GM18502 (cell line): ENCODE measurements at regions not wholly inside any gene's neighbourhood (a gene's known extent, or its start where the extent isn't known, plus 50 kb on each side); places are given as distances from the start of the nearest gene placed in this dataset.

Experiments used
- ATAC-seq: cut with Tn5 transposase; IDR thresholded peaks from one replicate; pipeline ENCODE4 v1.9.1; 2021; ENCODE audit warnings: mild to moderate bottlenecking; ENCODE audit not compliant: unreplicated experiment, poor library complexity

DNA sequence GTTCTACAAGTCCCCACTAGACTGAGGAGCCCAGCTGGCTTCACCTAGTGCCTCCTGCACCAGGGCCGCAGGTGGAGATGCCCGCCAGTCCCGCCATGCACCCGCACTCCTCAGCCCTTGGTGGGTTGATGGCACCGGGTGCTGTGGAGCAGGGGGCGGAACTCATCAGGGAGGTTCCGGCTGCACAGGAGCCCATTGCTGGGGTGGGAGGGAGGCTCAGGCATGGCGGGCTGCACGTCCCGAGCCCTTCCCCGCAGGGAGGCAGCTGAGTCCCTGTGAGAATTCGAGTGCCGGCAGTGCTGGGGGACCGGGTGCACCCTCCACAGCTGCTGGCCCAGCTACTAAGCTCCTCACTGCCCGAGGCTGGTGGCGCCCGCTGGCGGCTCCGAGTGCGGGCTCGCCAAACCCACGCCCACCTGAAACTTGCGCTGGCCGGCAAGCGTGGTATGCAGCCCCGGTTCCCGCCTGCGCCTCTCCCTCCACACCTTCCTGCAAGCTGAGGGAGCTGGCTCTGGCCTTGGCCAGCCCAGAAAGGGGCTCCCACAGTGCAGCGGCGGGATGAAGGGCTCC is 252.7 kb upstream of the TCF4 start:
- ATAC-seq, result no peak

DNA sequence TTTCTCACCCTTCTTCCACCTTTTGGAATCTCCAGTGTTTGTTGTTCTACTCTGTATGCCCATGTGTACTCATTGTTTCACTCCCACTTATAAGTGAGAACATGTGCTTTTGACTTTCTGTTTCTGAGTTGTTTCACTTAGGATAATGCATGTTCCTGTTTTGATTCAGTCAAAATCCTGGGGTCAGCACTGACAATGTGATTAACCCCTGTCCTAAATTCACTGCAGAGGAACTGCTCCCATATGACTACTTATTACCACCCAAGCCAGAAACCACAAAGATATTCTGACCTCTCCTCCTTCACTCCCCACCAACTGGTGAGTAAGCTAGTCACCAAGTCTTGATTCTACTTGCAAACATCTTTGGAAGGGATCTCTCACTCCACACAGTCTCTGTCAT is 251.4 kb upstream of the TCF4 start:
- no peak for ATAC-seq

DNA sequence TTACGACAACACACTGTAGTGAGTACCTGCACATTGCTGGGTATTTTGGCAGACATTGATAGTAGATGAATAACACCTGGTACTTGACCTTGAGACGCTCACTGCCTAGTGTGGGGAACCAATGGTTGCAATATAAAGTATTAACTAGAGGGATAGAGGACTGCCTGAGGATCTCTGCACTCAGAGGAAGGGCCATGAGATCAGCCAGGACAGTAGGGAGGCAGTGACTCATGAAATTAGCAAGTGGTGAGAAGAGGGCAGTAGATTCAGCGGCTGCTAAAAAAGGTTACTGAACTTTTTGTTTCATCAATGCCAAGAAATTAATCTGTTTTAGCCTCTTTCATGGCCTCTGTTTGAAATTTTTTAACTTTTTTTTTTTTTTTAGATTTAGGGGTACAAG is 250.8 kb upstream of the TCF4 start:
- ATAC-seq, result no peak

DNA sequence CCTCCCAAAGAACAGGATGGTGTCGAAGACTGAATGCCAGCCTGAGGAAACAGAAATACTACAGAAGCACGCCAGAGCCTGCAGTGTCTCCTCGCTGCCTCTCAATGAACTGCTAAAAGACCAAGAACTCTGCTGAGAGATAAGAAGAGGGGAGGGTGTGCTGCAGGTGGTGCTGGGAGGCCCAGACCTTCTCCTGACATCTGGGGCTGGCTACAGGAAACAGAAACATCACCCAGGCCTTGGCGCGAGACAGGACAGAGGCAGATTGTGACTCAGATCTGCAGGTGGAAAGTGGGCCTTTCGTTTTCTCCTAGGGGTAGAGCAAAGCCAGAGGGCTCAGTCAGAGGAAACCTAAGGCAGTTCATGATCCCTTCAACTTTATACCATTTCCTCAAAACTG is 250.3 kb upstream of the TCF4 start:
- ATAC-seq, result no peak

DNA sequence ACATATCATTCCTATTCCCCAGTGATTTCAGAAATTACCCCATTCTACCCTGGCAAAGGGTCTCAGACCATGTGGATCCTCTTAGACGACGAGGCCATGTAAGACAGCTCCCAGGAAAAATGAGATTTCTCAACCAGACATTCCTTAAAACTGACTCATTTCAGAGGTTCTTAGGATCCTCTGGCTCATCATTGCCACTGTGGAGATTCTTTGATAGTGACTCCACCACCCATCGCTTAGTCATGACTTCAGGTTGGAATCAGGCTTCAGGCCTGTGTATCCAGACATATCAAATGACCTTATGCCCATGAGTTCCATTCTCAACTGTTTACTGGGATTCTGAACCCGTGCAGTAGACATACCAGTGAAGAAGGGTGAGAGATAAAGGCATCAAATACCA is 245.6 kb upstream of the TCF4 start:
- ATAC-seq, result no peak

DNA sequence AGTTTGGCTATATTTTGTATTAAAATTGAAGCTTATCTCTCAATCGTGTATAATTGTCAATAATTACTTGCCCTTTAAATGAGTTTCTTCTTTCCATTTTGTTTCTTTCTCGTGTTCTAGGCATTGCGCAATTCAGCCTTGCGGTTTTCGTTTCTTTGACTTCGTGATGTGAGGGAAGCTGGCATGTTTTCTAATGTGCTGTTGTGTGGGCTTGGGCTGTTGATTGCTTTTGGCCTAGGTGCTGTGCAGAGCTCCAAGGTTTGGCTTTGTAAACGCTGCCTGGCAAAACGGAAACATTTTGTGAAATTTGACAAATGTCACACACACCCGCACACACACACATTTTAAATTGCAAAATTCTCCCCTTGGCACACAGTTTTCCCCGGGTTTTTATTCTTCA is 242.6 kb upstream of the TCF4 start:
- no peak for ATAC-seq

DNA sequence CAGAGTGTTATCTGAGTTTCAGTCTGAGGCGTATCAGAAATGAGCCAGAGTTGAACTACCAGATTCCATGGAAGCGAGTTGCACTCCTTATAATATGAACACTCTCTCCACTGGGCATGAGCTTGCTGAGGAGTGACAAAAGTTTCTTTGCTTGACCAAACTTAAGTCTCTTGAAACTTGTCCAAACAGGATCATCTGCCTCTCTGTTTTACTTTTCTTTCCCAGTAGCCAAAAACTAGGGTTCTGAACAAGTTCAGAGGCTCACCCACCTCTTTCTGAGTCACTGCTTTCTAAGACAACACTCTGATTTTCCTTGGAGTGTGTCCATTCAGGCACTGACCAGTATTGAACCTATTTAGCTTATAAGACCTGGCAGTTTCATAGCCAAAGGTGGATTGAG is 233.2 kb upstream of the TCF4 start:
- no peak for ATAC-seq

DNA sequence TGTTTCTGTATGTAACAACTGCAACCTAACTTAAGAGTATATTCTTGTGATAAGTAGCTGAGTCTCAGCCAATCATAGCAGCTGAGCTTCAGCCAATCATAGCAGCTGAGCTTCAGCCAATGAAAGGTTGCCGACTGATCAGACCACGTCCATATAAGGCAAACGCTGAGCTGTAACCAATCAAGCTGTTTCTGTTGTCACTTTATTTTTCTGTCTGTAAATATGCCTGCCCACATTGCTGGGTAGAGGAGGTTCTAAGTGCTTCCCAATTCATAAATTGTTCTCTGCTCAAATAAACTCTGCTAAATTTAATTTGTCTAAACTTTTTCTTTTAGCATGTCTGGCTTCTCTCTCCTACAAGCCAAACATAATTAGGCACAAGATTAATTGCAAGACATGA is 231.5 kb upstream of the TCF4 start:
- ATAC-seq, result no peak

DNA sequence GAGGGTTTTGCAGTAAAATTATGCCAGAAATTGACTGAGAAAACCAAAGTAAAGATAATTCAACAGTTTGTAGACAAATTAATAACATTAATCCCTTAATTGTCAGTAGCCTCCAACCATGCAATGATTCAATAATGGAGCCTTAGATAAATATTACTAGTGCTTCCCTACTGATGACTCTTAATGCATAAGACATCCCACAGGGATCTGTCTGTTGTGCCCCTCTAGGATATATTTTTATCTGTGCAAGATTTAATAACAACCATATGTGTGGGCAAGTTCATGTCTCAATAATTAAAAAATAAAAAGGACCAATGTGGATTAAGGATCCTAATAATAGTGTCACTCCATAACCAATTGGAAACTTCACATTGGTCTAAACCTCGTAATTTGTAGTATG is 230.3 kb upstream of the TCF4 start:
- ATAC-seq, result no peak

DNA sequence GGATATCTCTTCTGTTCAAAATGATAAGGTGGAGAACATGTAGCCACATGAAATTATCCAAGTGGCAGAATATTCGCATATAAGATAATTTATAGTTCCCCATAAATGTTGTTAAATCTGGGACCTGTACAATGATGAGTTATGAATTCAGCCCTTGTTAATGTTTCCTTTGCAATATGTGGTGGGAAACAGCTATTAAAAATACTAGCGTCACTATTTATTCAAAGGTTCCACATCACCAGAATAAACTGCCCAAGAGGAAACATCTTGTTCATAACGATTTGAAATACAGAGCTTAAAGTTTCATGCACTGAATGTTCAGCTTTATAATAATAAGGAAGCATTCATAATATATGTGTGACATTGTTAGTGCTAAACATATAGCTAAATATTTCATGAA is 223.9 kb upstream of the TCF4 start:
- ATAC-seq, result no peak

DNA sequence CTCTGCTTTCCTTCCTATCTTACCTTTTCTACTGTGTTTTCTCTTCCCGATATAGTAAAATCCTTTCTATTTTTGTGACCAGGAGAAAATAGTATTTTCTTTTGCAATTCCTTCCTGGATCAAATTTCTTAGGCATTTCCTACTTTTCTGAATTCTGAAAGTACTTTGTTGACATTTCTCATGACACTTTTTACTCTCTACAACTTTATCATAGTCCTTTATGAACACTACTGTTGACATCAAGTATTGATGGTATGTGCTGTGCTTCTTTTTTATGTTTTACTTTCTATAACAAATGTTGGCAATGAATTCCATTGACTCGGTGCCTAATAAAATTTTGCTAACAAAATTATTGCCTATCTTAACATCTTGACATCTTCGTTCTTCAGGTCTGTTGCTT is 217.7 kb upstream of the TCF4 start:
- no peak for ATAC-seq

DNA sequence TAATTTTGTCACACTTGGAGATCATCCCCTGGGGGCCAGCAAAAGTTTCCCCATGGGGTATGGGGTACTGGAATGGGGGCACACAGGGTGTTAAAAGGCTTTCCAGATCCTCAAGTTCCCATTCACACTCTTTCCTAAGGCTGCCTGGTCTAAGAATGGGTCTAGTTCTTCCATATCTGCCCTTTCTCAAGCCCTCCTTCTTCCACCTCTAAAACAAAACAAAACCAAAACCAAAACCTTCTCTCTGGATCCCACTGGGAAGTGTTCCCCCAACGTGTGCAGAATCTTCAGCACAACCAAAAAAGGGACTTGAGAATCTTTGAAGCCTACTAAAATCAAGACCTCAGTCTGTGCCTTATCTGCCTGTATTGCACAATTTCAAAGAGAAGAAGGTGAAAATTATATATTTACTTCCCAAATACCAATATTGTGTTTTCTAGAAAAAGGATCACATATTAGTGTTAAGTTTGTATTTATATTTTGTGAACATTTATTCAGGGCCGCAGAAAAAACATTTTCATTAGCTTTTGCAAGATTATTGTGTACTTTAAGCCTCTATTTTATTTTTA is 207.2 kb upstream of the TCF4 start:
- ATAC-seq, result no peak

DNA sequence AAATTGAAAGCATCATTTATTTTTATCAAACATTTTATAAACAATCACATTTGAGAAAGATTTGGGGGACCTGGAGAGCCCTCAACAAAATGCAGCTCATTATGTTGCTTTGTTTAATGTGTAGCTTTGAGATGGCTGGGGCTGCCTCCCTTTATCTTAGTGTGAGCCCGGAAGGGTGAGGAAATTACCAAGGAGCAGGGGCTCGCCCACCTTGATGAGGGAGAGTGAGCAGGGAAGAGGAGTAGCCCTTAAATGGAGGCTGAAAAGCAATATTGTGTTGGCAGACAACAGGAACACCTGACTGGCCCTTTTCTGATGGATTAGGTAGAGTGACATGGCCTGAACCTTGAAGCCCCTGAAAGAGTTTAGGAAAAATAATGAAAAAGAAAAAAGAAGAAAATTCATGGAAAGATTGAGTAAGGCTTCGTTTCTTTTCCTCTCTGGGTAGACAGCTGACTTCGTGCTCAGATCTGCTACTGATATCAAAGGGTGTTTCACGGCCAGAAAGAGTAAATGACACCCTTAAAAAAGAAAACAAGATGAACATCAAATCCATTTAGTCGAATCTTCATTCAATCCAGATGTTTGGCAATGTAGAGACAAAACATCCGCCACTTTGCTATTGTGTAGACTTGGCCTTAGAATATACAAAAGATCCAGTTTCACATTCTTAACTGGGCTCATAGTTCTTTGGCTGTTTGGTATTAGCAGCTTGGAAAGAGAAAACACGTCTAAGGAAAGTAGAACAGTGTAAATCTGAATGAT is 206.5 kb upstream of the TCF4 start:
- ATAC-seq, result no peak

DNA sequence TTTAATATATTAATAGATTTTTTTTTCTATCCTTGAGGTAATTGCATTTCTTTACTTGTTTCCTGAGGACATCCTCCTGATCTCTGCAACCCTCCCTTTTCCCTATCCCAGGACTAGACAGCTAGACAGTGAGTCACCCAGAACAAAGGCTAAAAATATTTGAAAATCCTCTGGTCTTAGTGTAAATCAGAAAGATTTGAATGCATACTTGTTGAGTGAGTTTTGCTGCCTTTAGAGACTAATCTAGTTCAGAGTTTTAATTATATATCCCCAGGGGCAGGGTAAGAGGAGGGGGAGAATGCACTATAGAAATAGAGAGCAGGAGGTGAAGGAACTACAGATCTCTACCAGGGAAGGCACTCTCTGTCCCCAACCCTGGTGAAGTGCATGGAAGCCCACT is 202.3 kb upstream of the TCF4 start:
- no peak for ATAC-seq

DNA sequence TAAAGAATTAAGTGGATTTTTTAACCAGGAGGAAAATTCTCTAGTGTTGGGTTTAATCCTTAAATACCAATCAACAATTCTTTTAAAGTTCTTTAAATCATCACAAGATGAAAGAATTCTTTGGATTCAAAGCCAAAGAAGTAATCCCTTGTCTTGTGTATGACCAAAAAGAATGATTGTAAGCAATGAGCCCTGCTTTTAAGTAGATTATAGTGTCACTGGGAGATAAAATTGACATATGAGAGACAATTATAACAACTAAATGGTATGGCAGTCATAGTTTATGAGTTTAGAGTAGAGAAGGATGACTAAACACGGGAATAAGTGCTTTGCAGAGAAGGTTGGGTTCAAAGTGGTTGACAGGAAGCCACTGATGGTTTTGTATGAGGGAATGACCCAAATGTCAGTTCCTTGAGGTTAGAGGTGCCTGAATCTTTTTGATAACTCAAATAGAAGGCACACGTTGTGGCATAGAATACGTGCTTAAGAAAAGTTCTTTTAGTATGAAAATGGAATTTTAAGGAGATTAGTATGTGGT is 199.6 kb upstream of the TCF4 start:
- no peak for ATAC-seq

DNA sequence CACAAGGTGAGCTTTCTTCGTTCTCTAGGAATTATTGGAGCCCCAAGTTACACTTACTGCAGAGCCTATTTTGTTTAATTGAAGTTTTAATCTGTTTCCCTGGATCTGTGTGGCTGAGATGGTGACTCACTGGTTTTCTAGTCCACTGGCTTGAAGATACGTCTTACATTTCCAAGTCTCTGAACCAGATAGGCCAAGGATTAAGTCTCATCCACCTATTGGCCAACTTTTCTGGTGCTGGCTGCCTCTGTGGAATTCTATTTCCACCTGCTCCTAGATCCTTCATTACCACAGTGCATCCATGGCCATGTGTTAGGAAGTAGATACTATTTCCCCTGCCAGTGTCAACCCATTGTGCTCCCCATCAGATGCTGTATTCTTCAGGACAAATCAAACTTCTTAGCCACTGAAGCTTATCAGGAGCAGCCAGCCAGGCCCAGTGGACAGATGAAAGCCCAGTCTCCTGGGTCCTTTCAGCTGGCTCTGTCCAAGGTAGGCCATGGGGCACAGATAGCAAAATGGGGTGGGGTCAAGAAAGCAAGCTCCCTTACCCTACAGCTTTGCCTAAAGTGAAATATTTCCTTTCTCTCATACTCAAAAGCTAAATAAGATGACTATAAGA is 198.8 kb upstream of the TCF4 start:
- no peak for ATAC-seq

DNA sequence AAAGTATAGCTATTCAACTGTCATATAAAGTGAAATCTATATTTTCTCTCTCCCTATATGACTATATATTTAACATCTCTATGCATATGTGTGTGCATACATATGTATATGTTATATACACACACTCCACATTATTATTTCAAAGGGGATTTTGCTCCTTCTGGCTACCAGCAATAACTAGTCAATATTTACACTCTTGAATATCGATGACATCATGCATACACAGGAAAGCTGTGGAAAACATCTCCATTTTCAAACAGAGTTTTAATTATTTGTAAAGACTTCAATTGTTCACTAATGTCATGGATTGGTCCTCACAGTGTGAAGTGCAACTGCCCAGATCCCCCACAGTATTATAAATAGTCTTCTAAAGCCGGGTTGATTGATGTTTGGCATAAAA is 195.9 kb upstream of the TCF4 start:
- no peak for ATAC-seq

DNA sequence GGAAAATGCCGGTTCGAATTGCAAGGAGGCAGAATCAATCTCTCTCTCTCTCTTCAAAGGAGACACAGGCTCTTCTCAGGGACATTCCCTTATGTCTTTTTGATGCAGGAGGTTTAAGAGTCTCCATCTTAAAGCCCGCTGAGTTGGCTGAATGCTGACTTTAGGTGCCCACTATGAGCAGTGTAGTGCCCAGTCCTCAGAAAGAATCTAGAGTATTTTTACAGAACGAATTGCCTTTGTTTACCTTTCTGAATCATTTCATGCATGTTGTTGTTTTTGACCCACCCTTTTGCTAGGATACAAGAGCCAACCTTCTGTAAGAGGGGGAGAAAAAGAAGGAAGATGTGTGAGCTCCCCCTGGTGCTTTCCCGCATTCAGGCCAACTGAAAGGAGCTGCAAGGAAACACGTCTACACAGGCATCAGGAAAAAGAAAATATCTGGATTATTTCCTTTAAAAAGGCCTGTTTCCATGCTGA is 193.5 kb upstream of the TCF4 start:
- no peak for ATAC-seq

DNA sequence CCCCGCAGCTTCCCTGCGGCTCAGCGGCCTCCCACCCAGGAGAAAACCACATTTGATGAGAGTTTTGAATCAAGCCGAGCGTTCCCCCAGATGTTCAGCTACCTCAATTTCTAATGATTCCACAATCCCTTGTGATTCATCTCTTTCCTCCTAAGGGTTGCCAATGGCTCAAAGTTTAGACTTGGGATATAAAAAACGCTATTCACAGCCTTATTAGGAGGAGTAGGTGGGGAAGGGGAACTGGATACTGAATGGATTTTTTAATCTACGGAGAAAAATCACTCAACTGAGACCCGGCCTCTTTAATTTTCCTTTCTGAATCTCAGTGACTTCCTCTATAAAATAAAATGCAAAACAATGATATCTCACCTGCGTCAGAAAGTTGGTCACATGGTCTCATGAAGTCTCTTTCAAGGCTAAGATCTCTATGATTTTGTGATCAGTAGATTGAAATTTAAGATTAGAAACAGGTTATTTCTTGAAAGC is 192.6 kb upstream of the TCF4 start:
- ATAC-seq, result no peak

DNA sequence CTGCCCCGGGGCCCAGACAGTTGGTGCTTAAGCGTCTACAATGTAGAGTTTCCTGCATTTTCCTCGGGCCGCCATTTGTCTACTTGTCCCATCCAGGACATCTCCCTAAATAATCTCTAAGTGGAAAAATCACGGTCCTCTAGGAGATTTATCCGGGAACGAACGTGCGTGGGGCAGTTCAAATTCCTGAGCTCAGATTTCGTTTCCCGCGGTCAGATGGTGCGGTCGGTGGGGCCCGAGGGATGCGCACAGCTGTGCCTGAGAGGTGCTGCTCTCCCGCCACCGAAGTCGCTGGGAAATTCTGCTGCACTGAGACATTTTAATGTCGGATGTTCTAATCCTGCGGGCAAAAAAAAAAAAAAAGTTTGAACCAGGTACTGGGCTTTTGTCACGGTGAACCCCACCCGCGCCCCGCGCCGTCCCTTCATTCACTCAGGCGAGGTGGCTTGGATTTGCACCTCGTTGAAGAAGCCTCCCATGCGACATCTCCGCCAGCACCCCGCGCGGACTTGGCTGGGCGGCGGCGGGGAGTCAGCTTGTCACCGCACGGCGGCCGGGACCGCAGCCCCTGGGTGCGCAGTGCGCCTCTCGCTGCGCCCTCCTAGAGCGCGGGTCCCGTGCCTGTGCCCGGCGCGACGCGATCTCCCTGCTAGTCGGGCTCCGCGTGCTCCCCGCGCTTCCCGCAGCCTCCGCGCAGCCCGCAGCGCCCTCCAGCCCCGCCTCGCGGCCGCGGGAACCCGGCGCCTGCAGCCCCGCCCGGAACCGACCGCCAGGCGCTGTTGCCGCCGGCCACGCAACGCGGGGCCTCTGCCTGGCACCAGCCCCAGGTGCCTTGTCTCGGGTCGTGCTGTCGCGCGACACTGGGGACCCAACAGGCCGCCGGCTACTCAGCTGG is 191.9 kb upstream of the TCF4 start:
- ATAC-seq, result peak; percentile 49
